NCI-H2196 (cell line): ENCODE measurements at regions not wholly inside any gene's neighbourhood (a gene's known extent, or its start where the extent isn't known, plus 50 kb on each side); places are given as distances from the start of the nearest gene placed in this dataset.
"Not testable (repeated sequence)": the region's sequence is repeated elsewhere in the genome, so short reads cannot be mapped to it uniquely, and the experiment has no call there.

Experiments used
- DNase-seq: peaks from one replicate; lab custom pipeline; 2025; ENCODE audit not compliant: unreplicated experiment; lab: John Stamatoyannopoulos, UW

- DNase-seq = no peak
These were observed 61.7 kb downstream of the NPS start for GRCh38 chr10:127610816-127611215.

- DNase-seq = no peak
These were observed 65.4 kb downstream of the NPS start for GRCh38 chr10:127614484-127615017.

- no peak for DNase-seq
These were observed 69.7 kb downstream of the NPS start for GRCh38 chr10:127618797-127619196.

GRCh38 chr10:127619546-127620325 is 70.6 kb downstream of the NPS start:
- DNase-seq = peak; percentile 4

- DNase-seq = no peak
These were observed 86.8 kb downstream of the NPS start for GRCh38 chr10:127635882-127636281.

GRCh38 chr10:127648885-127649284 is 88.1 kb upstream of the FOXI2 start:
- DNase-seq = no peak

- no peak for DNase-seq
These were observed 87.3 kb upstream of the FOXI2 start for GRCh38 chr10:127649642-127650041.

GRCh38 chr10:127657056-127657455 is 79.9 kb upstream of the FOXI2 start:
- DNase-seq = no peak

GRCh38 chr10:127676430-127676829 is 60.6 kb upstream of the FOXI2 start:
- DNase-seq = not testable (repeated sequence)

- no peak for DNase-seq
These were observed 58.9 kb upstream of the FOXI2 start for GRCh38 chr10:127678091-127678490.

- no peak for DNase-seq
These were observed 57.2 kb upstream of the FOXI2 start for GRCh38 chr10:127679642-127680255.
